Fibroblast of the aortic adventitia (primary cell): ENCODE measurements at regions not wholly inside any gene's neighbourhood (a gene's known extent, or its start where the extent isn't known, plus 50 kb on each side); places are given as distances from the start of the nearest gene placed in this dataset.

Source experiments
- DNase-seq: peaks from one replicate; pipeline ENCODE4 v3.0.0-alpha.2; 2010; ENCODE audit warnings: low read depth
- H3K4me3 ChIP-seq: 2 replicates; pipeline ENCODE4 v1.5.1; 2011; ENCODE audit warnings: low read depth, mild to moderate bottlenecking, control low read depth, low read length, moderate library complexity
- TF ChIP-seq, protein P1 (sequence below): IDR thresholded peaks from 2 replicates; pipeline ENCODE4 v1.5.1; 2011; ENCODE audit warnings: mild to moderate bottlenecking, low read length, control low read depth, inconsistent platforms; ENCODE audit not compliant: insufficient read depth

DNA sequence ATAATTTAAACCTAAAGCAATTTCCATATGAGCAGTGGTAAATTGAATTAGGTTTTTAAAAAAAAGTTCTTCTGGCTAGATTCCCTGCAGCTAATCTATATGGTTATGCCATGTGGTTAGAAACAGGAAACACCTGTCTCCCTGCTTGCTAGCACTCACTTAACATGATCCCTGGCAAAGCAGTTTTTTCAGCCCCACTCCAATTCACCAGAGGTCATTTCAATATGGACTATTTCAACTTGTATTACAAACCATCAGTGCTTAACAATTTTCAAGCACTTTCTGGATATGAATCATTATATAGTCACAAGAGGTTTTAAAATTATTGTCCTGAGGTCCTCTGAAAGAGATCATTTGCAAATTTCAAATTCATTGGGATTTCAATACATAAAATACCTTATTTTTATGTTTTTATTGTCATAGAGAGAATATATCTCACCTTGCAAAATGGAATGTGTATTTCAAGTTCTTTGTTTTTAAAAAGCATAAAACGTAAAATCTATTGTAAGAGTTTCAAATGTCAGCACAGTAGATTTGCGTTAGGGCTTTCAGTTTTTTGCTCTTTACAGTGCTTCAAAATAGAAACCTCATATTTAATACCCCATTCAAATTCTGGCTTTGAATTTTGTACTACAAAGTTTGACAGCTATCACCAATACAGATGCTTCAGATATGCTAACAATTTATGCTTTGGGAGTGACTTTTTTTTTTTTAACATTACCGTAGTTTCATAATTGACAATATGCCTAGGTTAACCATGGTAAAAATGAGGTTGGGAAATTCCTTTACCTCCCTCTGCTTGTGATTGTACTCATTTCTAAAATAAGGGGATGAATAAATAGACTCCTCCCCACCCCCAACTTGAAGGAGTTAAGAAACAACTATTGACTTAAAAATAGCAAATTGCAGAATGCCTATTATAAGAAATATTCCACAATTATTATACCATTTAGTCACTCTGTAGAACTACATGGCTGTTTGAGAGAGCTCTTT is 117.5 kb upstream of the HGF start:
- no peak for DNase-seq
- no peak overlapping the region for H3K4me3 ChIP-seq
- TF ChIP-seq, protein P1, sequence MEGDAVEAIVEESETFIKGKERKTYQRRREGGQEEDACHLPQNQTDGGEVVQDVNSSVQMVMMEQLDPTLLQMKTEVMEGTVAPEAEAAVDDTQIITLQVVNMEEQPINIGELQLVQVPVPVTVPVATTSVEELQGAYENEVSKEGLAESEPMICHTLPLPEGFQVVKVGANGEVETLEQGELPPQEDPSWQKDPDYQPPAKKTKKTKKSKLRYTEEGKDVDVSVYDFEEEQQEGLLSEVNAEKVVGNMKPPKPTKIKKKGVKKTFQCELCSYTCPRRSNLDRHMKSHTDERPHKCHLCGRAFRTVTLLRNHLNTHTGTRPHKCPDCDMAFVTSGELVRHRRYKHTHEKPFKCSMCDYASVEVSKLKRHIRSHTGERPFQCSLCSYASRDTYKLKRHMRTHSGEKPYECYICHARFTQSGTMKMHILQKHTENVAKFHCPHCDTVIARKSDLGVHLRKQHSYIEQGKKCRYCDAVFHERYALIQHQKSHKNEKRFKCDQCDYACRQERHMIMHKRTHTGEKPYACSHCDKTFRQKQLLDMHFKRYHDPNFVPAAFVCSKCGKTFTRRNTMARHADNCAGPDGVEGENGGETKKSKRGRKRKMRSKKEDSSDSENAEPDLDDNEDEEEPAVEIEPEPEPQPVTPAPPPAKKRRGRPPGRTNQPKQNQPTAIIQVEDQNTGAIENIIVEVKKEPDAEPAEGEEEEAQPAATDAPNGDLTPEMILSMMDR, result no peak

DNA sequence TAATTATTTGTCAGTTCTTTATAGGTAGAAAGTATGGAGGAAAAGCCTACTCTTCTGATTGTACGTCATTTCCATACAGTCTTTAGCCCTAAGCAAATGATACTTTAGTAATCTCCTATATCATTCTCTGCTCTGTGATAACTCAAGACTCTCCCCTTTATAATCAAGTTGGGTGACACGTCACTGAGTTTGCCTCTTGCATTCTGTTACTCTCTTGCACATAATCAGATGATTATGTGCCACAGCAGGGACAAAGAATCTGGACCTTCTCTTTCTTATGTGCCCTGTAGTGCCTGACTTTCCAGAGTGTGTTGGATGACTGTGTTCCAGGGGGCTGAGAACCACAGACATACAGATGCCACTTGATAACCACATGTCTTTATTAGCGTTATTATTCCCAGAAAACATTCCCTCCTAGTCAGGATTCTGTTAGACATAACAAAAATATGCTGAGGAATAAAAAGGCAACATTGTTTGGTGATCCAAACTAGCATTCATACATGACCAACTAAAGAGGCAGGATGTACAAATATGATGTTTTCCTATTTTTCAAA is 116.4 kb upstream of the HGF start:
- TF ChIP-seq, protein P1, result no peak
- no peak for DNase-seq
- no peak overlapping the region for H3K4me3 ChIP-seq

GRCh38 chr7:81884817-81885216 is 115.0 kb upstream of the HGF start:
- H3K4me3 ChIP-seq, result no peak overlapping the region
- TF ChIP-seq, protein P1, result no peak
- no peak for DNase-seq

DNA sequence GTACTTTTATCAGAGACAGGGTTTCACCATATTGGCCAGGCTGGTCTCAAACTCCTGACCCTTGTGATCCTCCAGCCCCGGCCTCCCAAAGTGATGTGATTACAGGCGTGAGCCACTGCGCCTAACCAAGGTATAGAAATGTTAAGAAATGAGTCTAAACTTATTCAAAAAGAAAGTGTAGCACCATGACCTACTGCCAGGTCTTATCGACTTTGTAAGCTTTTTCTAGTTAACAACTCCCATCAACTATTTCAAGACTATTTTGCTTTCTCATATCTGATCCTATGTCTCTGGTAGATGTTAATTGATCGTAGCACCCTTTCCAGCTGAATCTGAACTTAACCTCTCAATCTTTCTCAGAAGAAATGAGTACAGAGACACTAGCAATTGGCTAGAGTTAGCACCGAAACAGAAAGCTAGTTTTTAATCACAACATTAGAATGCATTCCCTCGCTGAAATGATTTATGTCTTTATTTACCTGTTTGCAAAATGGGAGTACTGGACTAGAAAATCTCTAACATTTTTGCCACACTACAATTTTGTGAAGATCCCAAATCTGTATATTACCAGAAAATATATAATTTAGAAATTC is 114.0 kb upstream of the HGF start:
- TF ChIP-seq, protein P1, result no peak
- DNase-seq, result no peak
- no peak overlapping the region for H3K4me3 ChIP-seq

- DNase-seq, result peak; percentile 61
- no peak overlapping the region for H3K4me3 ChIP-seq
- TF ChIP-seq, protein P1, result no peak
Measured at GRCh38 chr7:81882086-81882485, 112.2 kb upstream of the HGF start.

DNA sequence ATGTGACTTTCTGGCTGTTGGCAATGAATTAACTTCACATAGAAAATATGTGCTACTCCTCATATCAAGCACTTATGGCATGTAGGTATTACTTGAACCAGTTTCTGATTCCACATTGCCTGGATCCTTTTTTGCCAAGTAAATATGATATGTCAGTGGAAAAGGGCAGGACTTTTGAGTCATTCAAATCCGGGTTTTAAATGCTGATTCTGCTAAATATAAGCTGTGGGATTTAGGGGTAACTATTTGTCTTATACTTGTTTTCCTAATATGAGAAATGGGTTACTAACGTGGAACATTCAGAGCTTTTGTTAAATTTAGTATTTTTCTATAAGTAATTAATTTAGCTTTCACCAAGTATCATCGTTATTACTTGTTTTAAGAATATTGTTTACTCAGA is 108.0 kb upstream of the HGF start:
- no peak for DNase-seq
- no peak overlapping the region for H3K4me3 ChIP-seq
- TF ChIP-seq, protein P1, result no peak
